Osteoblast (primary cell): ENCODE measurements at regions not wholly inside any gene's neighbourhood (a gene's known extent, or its start where the extent isn't known, plus 50 kb on each side); places are given as distances from the start of the nearest gene placed in this dataset.

Experiments used
- DNase-seq: peaks from one replicate; pipeline ENCODE4 v3.0.0; 2011; ENCODE audit warnings: low spot score, mixed read lengths; ENCODE audit not compliant: insufficient read length; ENCODE audit errors: missing footprints
- H2AFZ ChIP-seq: 2 replicates; pipeline ENCODE4 v1.6.0; 2011; ENCODE audit warnings: mild to moderate bottlenecking, low read length
- H3K27ac ChIP-seq: 2 replicates; pipeline ENCODE4 v1.5.1; 2011; ENCODE audit warnings: mild to moderate bottlenecking, low read depth, low read length, moderate library complexity
- H3K27me3 ChIP-seq: 2 replicates; pipeline ENCODE4 v1.6.0; 2012; ENCODE audit warnings: mild to moderate bottlenecking, control low read depth, inconsistent platforms, low read length, moderate library complexity; ENCODE audit not compliant: insufficient read depth
- H3K36me3 ChIP-seq: 2 replicates; pipeline ENCODE4 v1.5.1; 2011; ENCODE audit warnings: mild to moderate bottlenecking, low read length, control low read depth, moderate library complexity; ENCODE audit not compliant: insufficient read depth
- H3K4me1 ChIP-seq: 2 replicates; pipeline ENCODE4 v1.5.1; 2011; ENCODE audit warnings: mild to moderate bottlenecking, low read length, control low read depth, moderate library complexity; ENCODE audit not compliant: insufficient read depth
- H3K4me2 ChIP-seq: 2 replicates; pipeline ENCODE4 v1.6.0; 2011; ENCODE audit warnings: mild to moderate bottlenecking, low read length; ENCODE audit not compliant: insufficient read depth
- H3K4me3 ChIP-seq: fragments of 200-600 bp; sonication (generic); 3 replicates; pipeline ENCODE4 v1.5.1; 2012; ENCODE audit warnings: mild to moderate bottlenecking, low read length, inconsistent platforms; ENCODE audit not compliant: insufficient read depth
- H3K79me2 ChIP-seq: 2 replicates; pipeline ENCODE4 v1.6.0; 2012; ENCODE audit warnings: mild to moderate bottlenecking, low read length, control low read depth, inconsistent platforms; ENCODE audit not compliant: insufficient read depth
- H3K9me3 ChIP-seq: 2 replicates; pipeline ENCODE4 v1.5.1; 2011; ENCODE audit warnings: low read depth, low read length, control low read depth
- H4K20me1 ChIP-seq: 2 replicates; pipeline ENCODE4 v1.6.0; 2012; ENCODE audit warnings: mild to moderate bottlenecking, low read length, control low read depth; ENCODE audit not compliant: insufficient read depth
- CTCF ChIP-seq: IDR thresholded peaks from 2 replicates; pipeline ENCODE4 v1.5.1; 2011; ENCODE audit warnings: mild to moderate bottlenecking, low read depth, low read length, moderate library complexity; ENCODE audit errors: extremely low read depth

GRCh38 chr2:23306401-23306800 lies 78.6 kb upstream of the KLHL29 start:
- H3K27ac ChIP-seq = no peak overlapping the region
- DNase-seq = no peak
- H2AFZ ChIP-seq = no peak overlapping the region
- no peak for TF ChIP-seq CTCF
- no peaks in the 10 kb centered on the region for H3K36me3 ChIP-seq
- H3K79me2 ChIP-seq = no peaks in the 10 kb centered on the region
- no peaks in the 10 kb centered on the region for H3K4me1 ChIP-seq
- H3K4me3 ChIP-seq = no peak overlapping the region
- no peak overlapping the region for H3K4me2 ChIP-seq
- no peaks in the 10 kb centered on the region for H4K20me1 ChIP-seq
- no peaks in the 10 kb centered on the region for H3K9me3 ChIP-seq
- H3K27me3 ChIP-seq = no peaks in the 10 kb centered on the region

- H3K36me3 ChIP-seq = no peaks in the 10 kb centered on the region
- H2AFZ ChIP-seq = no peak overlapping the region
- H3K27me3 ChIP-seq = no peaks in the 10 kb centered on the region
- no peak overlapping the region for H3K4me3 ChIP-seq
- DNase-seq = no peak
- no peaks in the 10 kb centered on the region for H4K20me1 ChIP-seq
- H3K4me1 ChIP-seq = no peaks in the 10 kb centered on the region
- H3K27ac ChIP-seq = no peak overlapping the region
- no peak for TF ChIP-seq CTCF
- H3K4me2 ChIP-seq = no peak overlapping the region
- no peaks in the 10 kb centered on the region for H3K9me3 ChIP-seq
- H3K79me2 ChIP-seq = no peaks in the 10 kb centered on the region
These were observed 73.8 kb upstream of the KLHL29 start for GRCh38 chr2:23311186-23311585.

- Histone ChIP-seq H3K9me3 (no peaks in the 10 kb centered on the region), H3K4me3 (no peak overlapping the region), H4K20me1 (no peaks in the 10 kb centered on the region), H3K36me3 (no peaks in the 10 kb centered on the region), H3K4me1 (no peaks in the 10 kb centered on the region), H2AFZ (no peak overlapping the region), H3K27ac (no peak overlapping the region), H3K27me3 (no peaks in the 10 kb centered on the region), H3K4me2 (no peak overlapping the region), H3K79me2 (no peaks in the 10 kb centered on the region)
- no peak for DNase-seq
- peak; percentile 56 for TF ChIP-seq CTCF
These were observed 71.9 kb upstream of the KLHL29 start for GRCh38 chr2:23312996-23313606.

- Histone ChIP-seq H3K36me3 (no peaks in the 10 kb centered on the region), H3K79me2 (no peaks in the 10 kb centered on the region), H3K4me1 (no peaks in the 10 kb centered on the region), H3K27ac (no peak overlapping the region), H3K9me3 (no peaks in the 10 kb centered on the region), H2AFZ (no peak overlapping the region), H4K20me1 (no peaks in the 10 kb centered on the region), H3K4me2 (no peak overlapping the region), H3K4me3 (no peak overlapping the region), H3K27me3 (no peaks in the 10 kb centered on the region)
- TF ChIP-seq CTCF = no peak
- DNase-seq = no peak
These were observed 70.3 kb upstream of the KLHL29 start for GRCh38 chr2:23314687-23315086.
